NCI-H446 treated with DMSO at 0.1 percent for 48 hours (cell line): ENCODE measurements at regions not wholly inside any gene's neighbourhood (a gene's known extent, or its start where the extent isn't known, plus 50 kb on each side); places are given as distances from the start of the nearest gene placed in this dataset.
A peak's percentile ranks its signal among the peaks of the same experiment; 100 is the strongest.

ENCODE experiments used
- DNase-seq: peaks from one replicate; lab custom pipeline; 2025; lab: John Stamatoyannopoulos, UW

GRCh38 chr1:168455764-168456163 is 88.0 kb downstream of the XCL2 start:
- no peak for DNase-seq

GRCh38 chr1:168454211-168454815 is 89.5 kb downstream of the XCL2 start:
- no peak for DNase-seq

- DNase-seq, result no peak
Observed at GRCh38 chr1:168453056-168453455, 90.7 kb downstream of the XCL2 start.

- no peak for DNase-seq
Observed at GRCh38 chr1:168452329-168452728, 91.5 kb downstream of the XCL2 start.

GRCh38 chr1:168447871-168448270 is 95.9 kb downstream of the XCL2 start:
- DNase-seq, result no peak

GRCh38 chr1:168446081-168446480 is 97.7 kb downstream of the XCL2 start:
- no peak for DNase-seq

GRCh38 chr1:168443899-168444298 is 99.9 kb downstream of the XCL2 start:
- no peak for DNase-seq

- DNase-seq, result no peak
Observed at GRCh38 chr1:168443356-168443755, 100.4 kb downstream of the XCL2 start.

- DNase-seq, result no peak
Observed at GRCh38 chr1:168442931-168443330, 100.9 kb downstream of the XCL2 start.

GRCh38 chr1:168441745-168442144 is 102.1 kb downstream of the XCL2 start:
- no peak for DNase-seq

- DNase-seq, result peak; percentile 90
Observed at GRCh38 chr1:168439456-168440375, 104.1 kb downstream of the XCL2 start.

GRCh38 chr1:168438626-168439025 is 105.2 kb downstream of the XCL2 start:
- DNase-seq, result no peak

- no peak for DNase-seq
Observed at GRCh38 chr1:168437821-168438220, 106.0 kb downstream of the XCL2 start.

- no peak for DNase-seq
Observed at GRCh38 chr1:168435439-168435838, 108.4 kb downstream of the XCL2 start.

GRCh38 chr1:168433238-168433637 is 110.6 kb downstream of the XCL2 start:
- no peak for DNase-seq

GRCh38 chr1:168431882-168432281 is 111.9 kb downstream of the XCL2 start:
- DNase-seq, result no peak

GRCh38 chr1:168430321-168430720 is 113.5 kb downstream of the XCL2 start:
- DNase-seq, result no peak

GRCh38 chr1:168428063-168428731 is 115.6 kb downstream of the XCL2 start:
- no peak for DNase-seq

- DNase-seq, result no peak
Observed at GRCh38 chr1:168427051-168427450, 116.7 kb downstream of the XCL2 start.

- no peak for DNase-seq
Observed at GRCh38 chr1:168424281-168424680, 119.5 kb downstream of the XCL2 start.

GRCh38 chr1:168422203-168422847 is 121.5 kb downstream of the XCL2 start:
- DNase-seq, result no peak

GRCh38 chr1:168421399-168422004 is 122.3 kb downstream of the XCL2 start:
- no peak for DNase-seq
